Suppressor macrophage (primary cell): ENCODE measurements at regions not wholly inside any gene's neighbourhood (a gene's known extent, or its start where the extent isn't known, plus 50 kb on each side); places are given as distances from the start of the nearest gene placed in this dataset.
"Not testable (repeated sequence)": the region's sequence is repeated elsewhere in the genome, so short reads cannot be mapped to it uniquely, and the experiment has no call there.

Experiments used
- DNase-seq, 4 experiments: peaks; one replicate each; pipeline ENCODE4 v3.0.0-alpha.2; 2020 to 2022

DNA sequence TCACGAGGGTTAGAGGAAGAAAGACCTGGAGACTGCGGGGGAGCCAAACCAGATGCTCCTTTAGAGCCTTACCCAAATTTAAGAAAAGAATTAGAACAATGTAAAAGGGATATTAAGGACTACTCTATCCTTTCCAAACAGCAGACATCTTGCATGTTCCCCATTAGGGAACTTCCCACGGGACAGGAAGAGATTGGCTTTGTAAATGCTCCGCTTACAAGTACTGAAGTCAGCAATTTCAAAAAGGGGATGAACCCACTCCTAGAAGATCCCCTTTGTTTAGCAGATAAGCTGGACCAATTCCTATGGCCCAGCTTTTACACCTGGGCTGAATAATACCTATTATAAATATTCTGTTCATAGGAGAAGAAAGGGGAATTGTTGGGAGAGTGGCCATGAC, 74.2 kb downstream of the APOBEC1 start:
- DNase-seq: peak in 3 of 4 experiments; percentile 42 to 65 (median 61)

DNA sequence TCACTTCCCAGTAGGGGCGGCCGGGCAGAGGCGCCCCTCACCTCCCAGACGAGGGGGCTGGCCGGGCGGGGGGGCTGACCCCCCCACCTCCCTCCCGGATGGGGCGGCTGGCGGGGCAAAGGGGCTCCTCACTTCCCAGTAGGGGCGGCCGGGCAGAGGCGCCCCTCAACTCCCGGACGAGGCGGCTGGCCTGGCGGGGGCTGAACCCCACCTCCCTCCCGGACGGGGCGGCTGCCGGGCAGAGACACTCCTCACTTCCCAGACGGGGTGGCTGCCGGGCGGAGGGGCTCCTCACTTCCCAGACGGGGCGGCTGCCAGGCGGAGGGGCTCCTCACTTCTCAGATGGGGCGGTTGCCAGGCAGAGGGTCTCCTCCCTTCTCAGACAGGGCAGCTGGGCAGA, 75.6 kb downstream of the APOBEC1 start:
- not testable (repeated sequence) for DNase-seq

DNA sequence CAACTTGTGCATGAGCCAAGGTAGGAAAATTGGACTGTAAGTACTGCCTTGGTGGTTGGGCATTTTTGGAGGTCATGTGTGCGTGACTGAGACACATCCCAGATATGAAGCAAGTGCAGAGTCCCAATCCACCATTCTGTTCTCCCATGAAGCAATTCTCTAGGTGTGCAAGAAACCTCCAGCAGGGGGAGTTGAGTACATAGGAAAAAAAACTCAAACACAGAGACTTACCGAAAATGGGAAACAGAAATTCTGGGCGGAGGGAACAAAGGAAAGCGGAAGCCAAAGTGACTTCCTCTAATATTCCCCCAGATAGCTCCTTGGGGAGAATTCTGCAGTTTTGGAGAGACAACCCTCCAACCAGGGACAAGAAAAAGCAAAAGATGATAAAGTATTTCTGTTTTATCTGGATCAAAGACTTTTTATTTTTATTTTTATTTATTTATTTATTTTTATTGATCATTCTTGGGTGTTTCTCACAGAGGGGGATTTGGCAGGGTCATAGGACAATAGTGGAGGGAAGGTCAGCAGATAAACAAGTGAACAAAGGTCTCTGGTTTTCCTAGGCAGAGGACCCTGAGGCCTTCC, 76.9 kb downstream of the APOBEC1 start:
- peak; percentile 91 to 97 (median 95) for DNase-seq

DNA sequence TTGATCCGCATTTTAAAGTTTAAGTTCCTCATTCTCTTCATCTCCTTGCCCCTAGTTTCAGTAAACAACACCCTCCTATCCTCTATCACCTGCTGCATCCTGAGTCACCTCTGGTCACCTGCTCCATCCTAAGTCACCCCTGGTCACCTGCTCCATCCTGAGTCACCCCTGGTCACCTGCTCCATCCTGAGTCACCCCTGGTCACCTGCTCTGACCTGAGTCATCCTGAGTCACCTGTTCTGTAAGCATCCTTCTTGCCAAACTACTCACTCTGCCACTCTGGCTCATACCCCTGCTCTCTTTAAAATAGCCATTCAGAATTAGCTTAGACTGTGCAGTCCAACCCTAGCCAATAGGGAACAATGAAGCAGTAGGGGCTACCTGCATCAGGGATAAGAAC, 80.6 kb upstream of the CD163 start:
- DNase-seq: not testable (repeated sequence)

DNA sequence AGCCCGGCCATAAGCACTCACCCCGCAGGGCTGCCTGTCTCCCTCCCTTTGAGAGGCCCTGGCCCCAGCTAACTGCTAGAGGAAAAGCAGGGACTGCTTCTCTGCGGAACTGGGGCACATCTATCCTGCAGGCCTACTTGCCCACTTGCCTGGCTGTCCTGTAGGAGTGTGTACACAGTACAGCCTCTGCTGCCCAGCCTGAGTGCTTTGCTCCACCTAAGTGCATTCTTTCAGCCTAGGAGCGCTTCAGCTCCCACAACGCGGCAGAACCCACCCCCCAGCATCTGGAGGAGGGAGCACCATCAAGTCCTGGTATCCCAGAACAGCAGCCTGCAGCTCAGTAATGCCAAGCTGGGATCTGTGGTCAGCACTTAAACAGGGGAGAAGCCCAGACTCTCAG, 79.9 kb upstream of the CD163 start:
- DNase-seq: no peak

DNA sequence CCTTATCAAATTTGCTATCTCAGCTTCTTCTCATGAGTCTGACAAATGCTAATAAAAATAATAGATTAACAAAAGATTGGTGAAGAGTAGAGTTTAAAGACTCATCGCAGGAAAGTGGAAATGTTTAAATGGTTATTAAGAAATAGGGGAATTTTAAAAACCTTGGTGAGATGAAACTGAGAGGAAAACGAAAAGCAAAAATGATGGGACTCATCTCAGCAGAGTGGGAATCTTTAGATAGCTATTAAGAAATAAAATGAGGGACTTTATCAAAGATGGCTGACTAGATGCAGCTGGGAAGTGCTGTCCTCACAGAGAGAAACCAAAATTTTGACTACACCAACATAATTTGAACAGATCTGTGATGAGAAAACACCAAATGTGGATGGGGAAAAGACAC, 79.2 kb upstream of the CD163 start:
- DNase-seq: no peak

DNA sequence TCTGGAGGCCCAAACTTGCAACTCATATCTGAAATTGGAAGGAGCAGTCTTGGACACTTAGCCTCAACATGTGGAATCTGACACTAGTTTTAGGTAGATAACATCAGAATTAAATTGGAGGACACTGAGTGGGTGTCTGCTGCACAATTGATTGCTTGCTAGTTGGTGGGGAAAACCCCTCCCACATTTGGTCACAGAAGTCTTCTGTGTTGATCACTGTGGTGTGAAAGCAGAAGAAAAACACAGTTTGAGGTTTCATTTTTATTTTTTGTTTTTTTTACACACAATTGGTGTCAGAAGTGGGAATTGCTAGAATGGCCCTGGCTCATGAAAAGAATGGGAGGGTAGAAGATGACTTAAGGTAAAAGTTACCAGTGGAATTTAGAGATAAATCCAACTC, 78.0 kb upstream of the CD163 start:
- peak in 1 of 4 experiments; percentile 28 for DNase-seq

DNA sequence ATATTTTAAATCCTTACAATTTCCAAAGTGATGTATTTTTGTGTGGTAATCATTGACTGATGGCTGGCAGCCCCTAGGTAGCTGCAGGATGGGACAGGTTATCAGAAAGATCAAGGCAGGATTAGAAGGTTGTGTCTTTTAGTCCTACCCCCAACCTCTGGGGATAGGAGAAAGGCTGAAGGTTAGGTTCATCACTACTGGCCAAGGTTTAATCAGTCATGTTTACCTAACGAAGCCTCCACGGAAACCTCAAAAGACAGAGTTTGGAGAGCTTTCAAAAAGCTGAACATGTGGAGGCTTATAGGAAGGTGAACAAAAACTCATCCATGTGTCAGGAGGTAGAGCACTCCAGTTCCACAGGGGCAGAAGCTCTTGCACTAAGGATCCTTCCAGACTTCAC, 77.5 kb upstream of the CD163 start:
- no peak for DNase-seq

DNA sequence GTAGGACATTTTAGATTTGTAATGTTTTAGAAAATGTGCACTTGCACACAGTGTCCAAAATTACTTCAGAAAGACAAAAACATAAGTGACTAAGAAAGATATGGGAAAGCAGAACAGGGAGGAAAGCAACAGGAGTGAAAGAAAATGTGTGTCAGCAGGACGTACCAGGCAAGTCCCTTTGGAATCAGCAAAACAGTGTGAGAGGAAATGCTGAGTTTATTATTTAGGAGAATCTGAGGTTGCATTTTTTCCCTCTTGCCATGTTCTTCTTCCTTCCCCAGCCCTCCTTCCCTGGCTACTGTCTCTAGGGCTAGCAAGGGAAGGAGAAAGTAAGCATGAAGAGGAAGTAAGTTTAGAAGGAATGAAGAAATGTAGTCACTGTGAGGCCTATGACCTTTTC, 67.7 kb upstream of the CD163 start:
- DNase-seq: peak; percentile 82 to 97 (median 88)

DNA sequence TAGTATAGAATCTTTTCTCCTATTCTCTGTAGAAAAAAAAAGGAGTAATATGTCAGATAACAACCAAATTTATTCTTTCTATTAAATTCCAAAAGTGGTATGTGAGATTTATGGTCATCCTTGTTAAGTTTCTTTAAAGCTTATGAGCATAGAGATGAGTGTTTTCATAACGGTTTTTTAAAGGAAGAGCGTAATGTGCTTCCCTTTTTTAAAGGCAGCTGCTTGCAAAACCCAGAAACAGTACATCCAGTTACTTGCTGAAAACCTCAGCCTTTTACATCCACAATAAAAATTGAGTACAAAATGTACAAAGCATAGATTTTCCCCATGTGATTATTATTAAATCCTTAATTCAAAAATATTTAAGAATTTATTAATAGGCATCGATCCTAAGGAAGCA, 53.6 kb upstream of the CD163 start:
- DNase-seq: peak; percentile 41 to 85 (median 60)

DNA sequence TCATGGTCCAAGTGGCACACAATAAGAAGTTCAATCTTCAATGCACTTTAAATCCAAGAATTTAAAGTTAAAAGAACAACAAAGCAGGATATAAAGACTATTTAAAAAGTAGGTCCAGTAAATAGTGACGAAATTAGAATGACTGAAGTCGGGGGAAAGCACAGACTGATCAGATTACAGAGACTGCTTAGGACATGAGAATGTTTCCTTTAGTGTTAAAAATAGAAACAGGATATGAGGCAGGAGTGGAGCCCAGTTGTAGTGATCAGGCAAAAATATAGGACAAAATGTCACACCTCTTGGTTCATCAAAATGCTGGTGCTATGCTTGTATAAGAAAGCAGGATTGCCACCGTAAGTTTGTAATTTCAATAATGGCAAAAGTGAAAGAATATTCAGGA, 52.2 kb upstream of the CD163 start:
- peak; percentile 47 to 84 (median 66) for DNase-seq

DNA sequence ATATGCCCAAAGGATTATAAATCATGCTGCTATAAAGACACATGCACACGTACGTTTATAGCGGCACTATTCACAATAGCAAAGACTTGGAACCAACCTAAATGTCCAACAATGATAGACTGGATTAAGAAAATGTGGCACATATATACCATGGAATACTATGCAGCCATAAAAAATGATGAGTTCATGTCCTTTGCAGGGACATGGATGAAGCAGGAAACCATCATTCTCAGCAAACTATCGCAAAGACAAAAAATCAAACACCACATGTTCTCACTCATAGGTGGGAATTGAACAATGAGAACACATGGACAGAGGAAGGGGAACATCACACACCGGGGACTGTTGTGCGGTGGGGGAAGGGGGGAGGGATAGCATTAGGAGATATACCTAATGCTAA, 51.3 kb upstream of the CD163 start:
- DNase-seq: not testable (repeated sequence)
